HepG2 (cell line): ENCODE measurements at regions not wholly inside any gene's neighbourhood (a gene's known extent, or its start where the extent isn't known, plus 50 kb on each side); places are given as distances from the start of the nearest gene placed in this dataset.

Experiments
- ATAC-seq: fragments of 200-7000 bp; cut with Tn5 transposase; 3 replicates; pipeline ENCODE4 v1.9.1; 2020; ENCODE audit warnings: mild to moderate bottlenecking, moderate library complexity
- BruUV-seq: library from RNA; stranded (reverse); fragments of 400-500 nt; replicated peaks from 2 replicates; lab custom pipeline; 2021; lab: Mats Ljungman, UMichigan
- CTCF ChIA-PET: fragments of 300-600 bp; formaldehyde crosslinking; extraction: SDS; loops from one replicate; lab custom pipeline; 2021; ENCODE audit warnings: low total read pairs, inconsistent platforms, low intra/inter-chr PET ratio; lab: Yijun Ruan, JAX
- POLR2A ChIA-PET: fragments of 350-600 bp; sonication (Branson Sonifier 250); formaldehyde crosslinking; loops from one replicate; lab custom pipeline; 2020; ENCODE audit warnings: antibody characterized with exemption, inconsistent platforms; lab: Yijun Ruan, JAX
- DNase-seq: peaks from one replicate; pipeline ENCODE4 v3.0.0-alpha.2; 2015; ENCODE audit warnings: low spot score
- FAIRE-seq: peaks from 3 replicates; lab custom pipeline; 2011; peaks lifted over from hg19 to GRCh38; lab: Jason Lieb, UNC
- H2AFZ ChIP-seq: one replicate; pipeline ENCODE4 v1.6.1; 2011; ENCODE audit warnings: low read length, inconsistent platforms
- H3K27ac ChIP-seq: fragments of 300-600 bp; 3 replicates; pipeline ENCODE4 v1.8.0; 2011; ENCODE audit warnings: mixed run types, mild to moderate bottlenecking, mixed read lengths, low read length, inconsistent platforms; ENCODE audit not compliant: insufficient read depth; ENCODE audit errors: extremely low read length
- H3K27me3 ChIP-seq, 2 experiments: fragments of 200-600 bp in 1 of 2; 2 replicates in 1 of 2; 3 replicates in 1 of 2; pipeline versions ENCODE4 v1.6.0 to v1.8.0; 2011; ENCODE audit warnings: low read length in 2 of 2, mild to moderate bottlenecking in 2 of 2, moderate library complexity in 2 of 2, inconsistent platforms in 1 of 2; ENCODE audit not compliant: insufficient read depth in 2 of 2, control insufficient read depth in 1 of 2
- H3K36me3 ChIP-seq, 2 experiments: fragments of 200-600 bp in 1 of 2; replicated peaks in 1 of 2; 2 replicates in 1 of 2; 3 replicates in 1 of 2; pipeline versions ENCODE4 v1.5.1 to v1.8.0; 2011; ENCODE audit warnings: low read length in 2 of 2, inconsistent platforms in 1 of 2; ENCODE audit not compliant: insufficient read depth in 2 of 2, control insufficient read depth in 1 of 2
- H3K4me1 ChIP-seq: 2 replicates; pipeline ENCODE4 v1.5.1; 2012; ENCODE audit warnings: low read length, inconsistent platforms; ENCODE audit not compliant: insufficient read depth
- H3K4me2 ChIP-seq: 2 replicates; pipeline ENCODE4 v1.6.0; 2011; ENCODE audit warnings: low read depth, low read length, inconsistent platforms
- H3K4me3 ChIP-seq, 3 experiments: fragments of 200-600 bp in 1 of 3; sonication (generic), shearing (Covaris generic) in 1 of 3; replicated peaks in 1 of 3; 2 replicates each; pipeline ENCODE4 v1.5.1; 2011 to 2016; ENCODE audit warnings: low read length in 3 of 3, inconsistent platforms in 2 of 3, low read depth in 2 of 3, mild to moderate bottlenecking in 2 of 3, control low read depth in 1 of 3, mixed read lengths in 1 of 3; ENCODE audit not compliant: insufficient read depth in 1 of 3
- H3K79me2 ChIP-seq: one replicate; pipeline ENCODE4 v1.6.1; 2011; ENCODE audit warnings: low read length, inconsistent platforms; ENCODE audit not compliant: insufficient read depth
- H3K9ac ChIP-seq: 2 replicates; pipeline ENCODE4 v1.6.0; 2011; ENCODE audit warnings: mild to moderate bottlenecking, low read depth, low read length, inconsistent platforms; ENCODE audit not compliant: insufficient read depth
- H3K9me3 ChIP-seq: 2 replicates; pipeline ENCODE4 v1.5.1; 2012; ENCODE audit warnings: mild to moderate bottlenecking, low read length
- H4K20me1 ChIP-seq: 2 replicates; pipeline ENCODE4 v1.6.0; 2011; ENCODE audit warnings: inconsistent platforms, mild to moderate bottlenecking, low read length, moderate library complexity; ENCODE audit not compliant: insufficient read depth
- MNT ChIP-seq: fragments of 450-650 bp; IDR thresholded peaks from 2 replicates; pipeline ENCODE4 v1.6.1; 2016
- SNAI1 ChIP-seq: sonication (generic); formaldehyde crosslinking; IDR thresholded peaks from 2 replicates; pipeline ENCODE4 v1.5.0; 2020; ENCODE audit warnings: mild to moderate bottlenecking, missing genetic modification reagents, borderline replicate concordance
- ZNF142 ChIP-seq: sonication (generic); formaldehyde crosslinking; IDR thresholded peaks from 2 replicates; pipeline ENCODE4 v1.4.0; 2020; ENCODE audit warnings: missing genetic modification reagents
- ZNF281 ChIP-seq: sonication (generic); formaldehyde crosslinking; IDR thresholded peaks from 2 replicates; pipeline ENCODE4 v1.4.0; 2020; ENCODE audit warnings: missing genetic modification reagents, borderline replicate concordance
- ZNF672 ChIP-seq: sonication (generic); formaldehyde crosslinking; IDR thresholded peaks from 2 replicates; pipeline ENCODE4 v1.8.1; 2022; ENCODE audit warnings: missing genetic modification reagents
- WGBS: methylation state at CpG from one replicate; pipeline ENCODE4 v1.1.6; 2017; ENCODE audit warnings: low lambda C conversion rate; 5-methylcytosine and 5-hydroxymethylcytosine counted together
- in situ Hi-C: cut with HindIII; loops from 2 replicates; pipeline ENCODE4 v1.10.0; 2017; ENCODE audit warnings: low pct_unique_long_range_greater_than_20kb; ENCODE audit not compliant: extremely low pct_ligation_motif_present
- intact Hi-C: fragments of 100-400 bp; cut with micrococcal nuclease; formaldehyde crosslinking; loops from one replicate; pipeline ENCODE4 v1.10.0; 2022; ENCODE audit not compliant: unreplicated experiment

- WGBS = 5% methylated on average over 3 of the region's 3 CpGs
- in situ Hi-C loops (no loop called here), intact Hi-C loops (no loop called here)
- ChIA-PET CTCF (no interaction called here), POLR2A (no interaction called here)
- H3K36me3 ChIP-seq = no peaks in the 10 kb centered on the region
- H3K79me2 ChIP-seq = no peaks in the 10 kb centered on the region
- H3K4me1 ChIP-seq = no peaks in the 10 kb centered on the region
- H3K4me3 ChIP-seq = no peak overlapping the region
- ATAC-seq (no peak), DNase-seq (no peak), FAIRE-seq (no peak)
- H2AFZ ChIP-seq = no peak overlapping the region
- H3K27me3 ChIP-seq = no peaks in the 10 kb centered on the region; a peak in 1 of 5 replicates
- H3K4me2 ChIP-seq = no peak overlapping the region
- TF ChIP-seq ZNF281 (CRISPR knock-in tag) (no peak), ZNF142 (CRISPR knock-in tag) (no peak), MNT (no peak), SNAI1 (CRISPR knock-in tag) (no peak), ZNF672 (no peak)
- no peaks in the 10 kb centered on the region for H3K9me3 ChIP-seq
- no peak overlapping the region for H3K27ac ChIP-seq
- H3K9ac ChIP-seq = no peak overlapping the region
- no peaks in the 10 kb centered on the region for H4K20me1 ChIP-seq
- no TSS peak for BruUV-seq
These were observed 404.2 kb downstream of the ETNK1 start for GRCh38 chr12:23029185-23029584.
